WERI-Rb-1 (cell line): ENCODE measurements at regions not wholly inside any gene's neighbourhood (a gene's known extent, or its start where the extent isn't known, plus 50 kb on each side); places are given as distances from the start of the nearest gene placed in this dataset.

Source experiments
- DNase-seq: peaks from one replicate; pipeline ENCODE4 v3.0.0-alpha.2; 2020
- H3K27ac ChIP-seq: fragments of 250-450 bp; sonication (Bioruptor Pico); 2 replicates; pipeline ENCODE4 v1.5.1; 2020; ENCODE audit warnings: mild to moderate bottlenecking, moderate library complexity
- H3K27me3 ChIP-seq: fragments of 250-450 bp; sonication (Bioruptor Pico); 2 replicates; pipeline ENCODE4 v1.5.1; 2021; ENCODE audit warnings: mild to moderate bottlenecking, low read depth, moderate library complexity; ENCODE audit not compliant: insufficient read depth, severe bottlenecking
- H3K36me3 ChIP-seq: fragments of 250-450 bp; sonication (Bioruptor Pico); 2 replicates; pipeline ENCODE4 v1.5.1; 2020; ENCODE audit warnings: mild to moderate bottlenecking, moderate library complexity
- H3K4me3 ChIP-seq: 2 replicates; pipeline ENCODE4 v1.5.1; 2011; ENCODE audit warnings: low read depth, mild to moderate bottlenecking, control low read depth, low read length
- H3K9me3 ChIP-seq: fragments of 250-450 bp; sonication (Bioruptor Pico); 2 replicates; pipeline ENCODE4 v1.5.1; 2021; ENCODE audit warnings: mild to moderate bottlenecking, moderate library complexity; ENCODE audit not compliant: severe bottlenecking
- CTCF ChIP-seq: IDR thresholded peaks from 2 replicates; pipeline ENCODE4 v1.5.1; 2011; ENCODE audit warnings: low read depth, mild to moderate bottlenecking, control low read depth, inconsistent platforms, low read length

- H3K9me3 ChIP-seq: no peaks in the 10 kb centered on the region
- TF ChIP-seq CTCF: no peak
- H3K27me3 ChIP-seq: no peaks in the 10 kb centered on the region
- no peaks in the 10 kb centered on the region for H3K36me3 ChIP-seq
- no peak for DNase-seq
- H3K27ac ChIP-seq: no peak overlapping the region
- no peak overlapping the region for H3K4me3 ChIP-seq
These were observed 80.3 kb upstream of the FZD7 start for GRCh38 chr2:201953396-201953795.

GRCh38 chr2:201953880-201954279, 79.8 kb upstream of the FZD7 start:
- no peak for DNase-seq
- TF ChIP-seq CTCF: no peak

GRCh38 chr2:201955231-201955630, 78.4 kb upstream of the FZD7 start:
- Histone ChIP-seq H3K27me3 (no peaks in the 10 kb centered on the region), H3K36me3 (no peaks in the 10 kb centered on the region), H3K4me3 (no peak overlapping the region), H3K9me3 (no peaks in the 10 kb centered on the region), H3K27ac (no peak overlapping the region)
- TF ChIP-seq CTCF: no peak
- DNase-seq: no peak

More at GRCh38 chr2:201953880-201954279, 79.8 kb upstream of the FZD7 start:
- Histone ChIP-seq H3K27ac (no peak overlapping the region), H3K36me3 (no peaks in the 10 kb centered on the region), H3K4me3 (no peak overlapping the region), H3K9me3 (no peaks in the 10 kb centered on the region), H3K27me3 (no peaks in the 10 kb centered on the region)

- Histone ChIP-seq H3K4me3 (no peak overlapping the region), H3K27ac (no peak overlapping the region), H3K36me3 (no peaks in the 10 kb centered on the region), H3K27me3 (no peaks in the 10 kb centered on the region), H3K9me3 (no peaks in the 10 kb centered on the region)
- DNase-seq: no peak
- no peak for TF ChIP-seq CTCF
These were observed 77.9 kb upstream of the FZD7 start for GRCh38 chr2:201955702-201956141.

- H3K27me3 ChIP-seq: no peaks in the 10 kb centered on the region
- H3K27ac ChIP-seq: no peak overlapping the region
- H3K36me3 ChIP-seq: no peaks in the 10 kb centered on the region
- H3K4me3 ChIP-seq: no peak overlapping the region
- DNase-seq: no peak
- H3K9me3 ChIP-seq: no peaks in the 10 kb centered on the region
- TF ChIP-seq CTCF: no peak
These were observed 77.3 kb upstream of the FZD7 start for GRCh38 chr2:201956361-201956760.

GRCh38 chr2:201957091-201957490, 76.6 kb upstream of the FZD7 start:
- Histone ChIP-seq H3K27ac (no peak overlapping the region), H3K27me3 (no peaks in the 10 kb centered on the region), H3K4me3 (no peak overlapping the region), H3K9me3 (no peaks in the 10 kb centered on the region), H3K36me3 (no peaks in the 10 kb centered on the region)
- TF ChIP-seq CTCF: no peak
- no peak for DNase-seq
